Activated CD4-positive, alpha-beta T cell treated with anti-CD3 and anti-CD28 coated beads for 36 hours (primary cell): ENCODE measurements at regions not wholly inside any gene's neighbourhood (a gene's known extent, or its start where the extent isn't known, plus 50 kb on each side); places are given as distances from the start of the nearest gene placed in this dataset.
"Not testable (repeated sequence)": the region's sequence is repeated elsewhere in the genome, so short reads cannot be mapped to it uniquely, and the experiment has no call there.

Experiments
- ATAC-seq: fragments of 200-7000 bp; cut with Tn5 transposase; one replicate; pipeline ENCODE4 v1.10.0; 2021; ENCODE audit warnings: mild to moderate bottlenecking, moderate library complexity
- CTCF ChIA-PET: fragments of 350-600 bp; sonication (Branson Sonifier 250); formaldehyde crosslinking; loops from one replicate; lab custom pipeline; 2021; ENCODE audit warnings: antibody characterized with exemption; lab: Charles Lee
- POLR2A ChIA-PET: fragments of 350-600 bp; sonication (Branson Sonifier 250); formaldehyde crosslinking; loops from one replicate; lab custom pipeline; 2021; ENCODE audit warnings: antibody characterized with exemption, inconsistent platforms; lab: Charles Lee
- DNase-seq: peaks from one replicate; pipeline ENCODE4 v3.0.0-alpha.2; 2020
- H3K27ac Mint-ChIP-seq: one replicate; pipeline ENCODE4 v1.8.0; 2021; ENCODE audit warnings: mixed read lengths
- H3K27me3 Mint-ChIP-seq: one replicate; pipeline ENCODE4 v1.8.0; 2021; ENCODE audit warnings: mixed read lengths
- H3K36me3 Mint-ChIP-seq: one replicate; pipeline ENCODE4 v1.8.0; 2021; ENCODE audit warnings: low read depth, mixed read lengths
- H3K4me1 Mint-ChIP-seq: one replicate; pipeline ENCODE4 v1.8.0; 2021; ENCODE audit warnings: mixed read lengths
- H3K4me3 Mint-ChIP-seq: one replicate; pipeline ENCODE4 v1.8.0; 2021; ENCODE audit warnings: mild to moderate bottlenecking, moderate library complexity, mixed read lengths
- H3K9me3 Mint-ChIP-seq: one replicate; pipeline ENCODE4 v1.8.0; 2021; ENCODE audit warnings: low read depth, mixed read lengths
- intact Hi-C, 2 experiments: fragments of 100-400 bp; cut with DNase I in 1 of 2; cut with micrococcal nuclease in 1 of 2; formaldehyde crosslinking; loops; one replicate each; pipeline versions ENCODE4 v1.14.2 to v1.15.1; 2022 to 2024; cut with DNase I, micrococcal nuclease

GRCh38 chr2:16235747-16236146 is 295.4 kb downstream of the MYCN start:
- H3K27ac Mint-ChIP-seq: no peak overlapping the region
- no peaks in the 10 kb centered on the region for H3K4me1 Mint-ChIP-seq
- ChIA-PET CTCF (no interaction called here), POLR2A (no interaction called here)
- no peak overlapping the region for H3K4me3 Mint-ChIP-seq
- no peaks in the 10 kb centered on the region for H3K9me3 Mint-ChIP-seq
- peaks cover 4% of the 10 kb centered on the region for H3K27me3 Mint-ChIP-seq
- ATAC-seq (no peak), DNase-seq (no peak)
- no peaks in the 10 kb centered on the region for H3K36me3 Mint-ChIP-seq
- intact Hi-C loops: no loop called here

GRCh38 chr2:16235291-16235690 is 294.9 kb downstream of the MYCN start:
- DNase-seq, intact Hi-C loops, H3K27me3 Mint-ChIP-seq, H3K4me1 Mint-ChIP-seq, ATAC-seq, H3K36me3 Mint-ChIP-seq, CTCF ChIA-PET, H3K27ac Mint-ChIP-seq, H3K4me3 Mint-ChIP-seq, H3K9me3 Mint-ChIP-seq, POLR2A ChIA-PET: not testable (repeated sequence)

GRCh38 chr2:16228951-16229350 is 288.6 kb downstream of the MYCN start:
- no peak for ATAC-seq
- Mint-ChIP-seq H3K9me3 (no peaks in the 10 kb centered on the region), H3K36me3 (no peaks in the 10 kb centered on the region), H3K4me1 (no peaks in the 10 kb centered on the region), H3K27me3 (no peaks in the 10 kb centered on the region), H3K27ac (no peak overlapping the region), H3K4me3 (no peak overlapping the region)
- POLR2A ChIA-PET: no interaction called here
- CTCF ChIA-PET: no interaction called here
- intact Hi-C loops: no loop called here
- no peak for DNase-seq

DNA sequence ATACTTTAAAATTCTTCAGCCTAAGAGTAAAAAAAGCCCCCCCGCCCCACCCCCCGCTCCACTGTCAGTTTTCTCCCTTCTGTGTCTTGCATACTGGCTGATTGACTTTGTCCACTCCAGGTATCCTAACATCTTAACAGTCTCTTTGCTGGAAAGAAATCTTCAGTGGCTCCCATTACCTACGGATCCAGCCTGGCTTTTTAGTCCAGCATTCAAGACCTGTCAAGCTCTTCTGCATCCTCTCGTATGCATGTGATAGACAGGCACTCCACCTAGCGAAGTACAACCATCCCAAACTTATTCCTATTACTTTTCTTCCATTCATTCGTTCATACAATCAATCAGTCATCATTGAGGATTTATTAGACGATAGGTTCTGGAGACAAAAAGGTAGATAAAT is 288.1 kb downstream of the MYCN start:
- intact Hi-C loops: no loop called here
- Mint-ChIP-seq H3K27me3 (no peaks in the 10 kb centered on the region), H3K9me3 (no peaks in the 10 kb centered on the region), H3K4me3 (no peak overlapping the region), H3K36me3 (no peaks in the 10 kb centered on the region), H3K27ac (no peak overlapping the region), H3K4me1 (no peaks in the 10 kb centered on the region)
- ChIA-PET POLR2A (no interaction called here), CTCF (no interaction called here)
- DNase-seq (no peak), ATAC-seq (no peak)

GRCh38 chr2:16227811-16228462 is 287.6 kb downstream of the MYCN start:
- H3K27ac Mint-ChIP-seq: no peak overlapping the region
- intact Hi-C loops: no loop called here
- H3K27me3 Mint-ChIP-seq: no peaks in the 10 kb centered on the region
- POLR2A ChIA-PET: no interaction called here
- H3K36me3 Mint-ChIP-seq: no peaks in the 10 kb centered on the region
- no peak overlapping the region for H3K4me3 Mint-ChIP-seq
- no peaks in the 10 kb centered on the region for H3K9me3 Mint-ChIP-seq
- no peaks in the 10 kb centered on the region for H3K4me1 Mint-ChIP-seq
- no peak for ATAC-seq
- CTCF ChIA-PET: no interaction called here
- DNase-seq: no peak

GRCh38 chr2:16226943-16227664 is 286.8 kb downstream of the MYCN start:
- intact Hi-C loops: no loop called here
- Mint-ChIP-seq H3K27ac (no peak overlapping the region), H3K27me3 (no peaks in the 10 kb centered on the region), H3K4me3 (no peak overlapping the region), H3K4me1 (no peaks in the 10 kb centered on the region), H3K36me3 (no peaks in the 10 kb centered on the region), H3K9me3 (no peaks in the 10 kb centered on the region)
- no peak for ATAC-seq
- CTCF ChIA-PET: no interaction called here
- POLR2A ChIA-PET: no interaction called here
- DNase-seq: no peak

- Mint-ChIP-seq H3K4me1 (no peaks in the 10 kb centered on the region), H3K9me3 (no peaks in the 10 kb centered on the region), H3K27ac (no peak overlapping the region), H3K4me3 (no peak overlapping the region), H3K27me3 (peaks cover 5% of the 10 kb centered on the region), H3K36me3 (no peaks in the 10 kb centered on the region)
- CTCF ChIA-PET: no interaction called here
- DNase-seq: no peak
- intact Hi-C loops: no loop called here
- ATAC-seq: no peak
- POLR2A ChIA-PET: no interaction called here
Observed at GRCh38 chr2:16226381-16226780, 286.0 kb downstream of the MYCN start.

DNA sequence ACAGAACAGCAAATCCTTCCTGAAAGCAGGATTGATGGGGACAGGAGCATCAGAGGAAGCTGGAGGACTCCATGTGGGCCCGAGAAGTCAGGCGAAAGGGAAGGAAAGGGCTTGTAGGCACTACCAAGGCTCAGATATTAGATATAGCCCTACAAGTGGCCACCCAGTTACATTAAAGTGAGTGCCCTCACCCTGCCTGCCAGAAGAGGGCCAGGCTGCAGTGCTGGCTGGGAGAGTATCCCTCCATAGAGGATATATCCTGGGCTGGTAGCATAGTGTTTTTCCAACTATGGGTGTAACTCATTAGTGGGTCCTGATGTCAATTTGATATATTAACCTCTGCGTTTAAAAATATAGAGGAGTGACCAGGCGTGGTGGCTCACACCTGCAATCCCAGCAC is 285.2 kb downstream of the MYCN start:
- no peak for DNase-seq
- ATAC-seq: no peak
- Mint-ChIP-seq H3K36me3 (no peaks in the 10 kb centered on the region), H3K4me3 (no peak overlapping the region), H3K9me3 (no peaks in the 10 kb centered on the region), H3K27ac (no peak overlapping the region), H3K27me3 (peaks cover 5% of the 10 kb centered on the region), H3K4me1 (no peaks in the 10 kb centered on the region)
- CTCF ChIA-PET: no interaction called here
- intact Hi-C loops: no loop called here
- POLR2A ChIA-PET: no interaction called here

- Mint-ChIP-seq H3K4me1 (no peaks in the 10 kb centered on the region), H3K36me3 (no peaks in the 10 kb centered on the region), H3K9me3 (no peaks in the 10 kb centered on the region), H3K4me3 (no peak overlapping the region), H3K27ac (no peak overlapping the region), H3K27me3 (peaks cover 5% of the 10 kb centered on the region)
- ATAC-seq: no peak
- ChIA-PET CTCF (no interaction called here), POLR2A (no interaction called here)
- intact Hi-C loops: no loop called here
- DNase-seq: no peak
Observed at GRCh38 chr2:16225071-16225470, 284.7 kb downstream of the MYCN start.

GRCh38 chr2:16224298-16225045 is 284.1 kb downstream of the MYCN start:
- ChIA-PET POLR2A (no interaction called here), CTCF (interaction anchor here (0.6 kb wide), 1 partner anchor 285 kb away, joined by 4 read pairs; no protein-coding TSS in a partner anchor)
- DNase-seq: no peak
- H3K27me3 Mint-ChIP-seq: peaks cover 5% of the 10 kb centered on the region
- intact Hi-C loops: no loop called here
- H3K9me3 Mint-ChIP-seq: no peaks in the 10 kb centered on the region
- no peak overlapping the region for H3K27ac Mint-ChIP-seq
- no peaks in the 10 kb centered on the region for H3K36me3 Mint-ChIP-seq
- no peak for ATAC-seq
- no peaks in the 10 kb centered on the region for H3K4me1 Mint-ChIP-seq
- H3K4me3 Mint-ChIP-seq: no peak overlapping the region

- no peak overlapping the region for H3K27ac Mint-ChIP-seq
- H3K4me1 Mint-ChIP-seq: no peaks in the 10 kb centered on the region
- H3K27me3 Mint-ChIP-seq: peaks cover 5% of the 10 kb centered on the region
- no peak overlapping the region for H3K4me3 Mint-ChIP-seq
- DNase-seq: no peak
- H3K9me3 Mint-ChIP-seq: no peaks in the 10 kb centered on the region
- intact Hi-C loops: no loop called here
- ChIA-PET POLR2A (no interaction called here), CTCF (no interaction called here)
- ATAC-seq: no peak
- H3K36me3 Mint-ChIP-seq: no peaks in the 10 kb centered on the region
Observed at GRCh38 chr2:16223841-16224177, 283.5 kb downstream of the MYCN start.
